ENCODE measurements at regions not wholly inside any gene's neighbourhood (a gene's known extent, or its start where the extent isn't known, plus 50 kb on each side); places are given as distances from the start of the nearest gene placed in this dataset.

GRCh38 chr2:147170932-147171331 is 673.9 kb upstream of the ACVR2A start:
- DNase-seq (ENCODE audit: low spot score), result no peak
- TF ChIP-seq, protein P1, sequence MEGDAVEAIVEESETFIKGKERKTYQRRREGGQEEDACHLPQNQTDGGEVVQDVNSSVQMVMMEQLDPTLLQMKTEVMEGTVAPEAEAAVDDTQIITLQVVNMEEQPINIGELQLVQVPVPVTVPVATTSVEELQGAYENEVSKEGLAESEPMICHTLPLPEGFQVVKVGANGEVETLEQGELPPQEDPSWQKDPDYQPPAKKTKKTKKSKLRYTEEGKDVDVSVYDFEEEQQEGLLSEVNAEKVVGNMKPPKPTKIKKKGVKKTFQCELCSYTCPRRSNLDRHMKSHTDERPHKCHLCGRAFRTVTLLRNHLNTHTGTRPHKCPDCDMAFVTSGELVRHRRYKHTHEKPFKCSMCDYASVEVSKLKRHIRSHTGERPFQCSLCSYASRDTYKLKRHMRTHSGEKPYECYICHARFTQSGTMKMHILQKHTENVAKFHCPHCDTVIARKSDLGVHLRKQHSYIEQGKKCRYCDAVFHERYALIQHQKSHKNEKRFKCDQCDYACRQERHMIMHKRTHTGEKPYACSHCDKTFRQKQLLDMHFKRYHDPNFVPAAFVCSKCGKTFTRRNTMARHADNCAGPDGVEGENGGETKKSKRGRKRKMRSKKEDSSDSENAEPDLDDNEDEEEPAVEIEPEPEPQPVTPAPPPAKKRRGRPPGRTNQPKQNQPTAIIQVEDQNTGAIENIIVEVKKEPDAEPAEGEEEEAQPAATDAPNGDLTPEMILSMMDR (IDR thresholded peaks at IDR 0.05; ENCODE audit: extremely low read depth, insufficient read depth, missing control alignments), result no peak
- in situ Hi-C loops (cut with MboI; ENCODE audit: low pct_unique_long_range_greater_than_20kb, low sequenced_read_pairs, unreplicated experiment), result no loop called here

GRCh38 chr2:147165697-147166382 is 679.0 kb upstream of the ACVR2A start:
- DNase-seq (ENCODE audit: low spot score), result no peak

GRCh38 chr2:147164563-147164962 is 680.3 kb upstream of the ACVR2A start:
- TF ChIP-seq, protein P1 (IDR thresholded peaks at IDR 0.05; ENCODE audit: extremely low read depth, insufficient read depth, missing control alignments), result no peak
- in situ Hi-C loops (cut with MboI; ENCODE audit: low pct_unique_long_range_greater_than_20kb, low sequenced_read_pairs, unreplicated experiment), result no loop called here
- no peak for DNase-seq (ENCODE audit: low spot score)

More at GRCh38 chr2:147165697-147166382, 679.0 kb upstream of the ACVR2A start:
- TF ChIP-seq, protein P1 (IDR thresholded peaks at IDR 0.05; ENCODE audit: extremely low read depth, insufficient read depth, missing control alignments), result no peak
- in situ Hi-C loops (cut with MboI; ENCODE audit: low pct_unique_long_range_greater_than_20kb, low sequenced_read_pairs, unreplicated experiment), result no loop called here

- in situ Hi-C loops (cut with MboI; ENCODE audit: low pct_unique_long_range_greater_than_20kb, low sequenced_read_pairs, unreplicated experiment), result no loop called here
- TF ChIP-seq, protein P1 (IDR thresholded peaks at IDR 0.05; ENCODE audit: extremely low read depth, insufficient read depth, missing control alignments), result no peak
- no peak for DNase-seq (ENCODE audit: low spot score)
These were observed 683.1 kb upstream of the ACVR2A start for GRCh38 chr2:147161746-147162145.

- no peak for DNase-seq (ENCODE audit: low spot score)
- TF ChIP-seq, protein P1 (IDR thresholded peaks at IDR 0.05; ENCODE audit: extremely low read depth, insufficient read depth, missing control alignments), result no peak
- in situ Hi-C loops (cut with MboI; ENCODE audit: low pct_unique_long_range_greater_than_20kb, low sequenced_read_pairs, unreplicated experiment), result no loop called here
These were observed 687.9 kb upstream of the ACVR2A start for GRCh38 chr2:147156970-147157369.

DNA sequence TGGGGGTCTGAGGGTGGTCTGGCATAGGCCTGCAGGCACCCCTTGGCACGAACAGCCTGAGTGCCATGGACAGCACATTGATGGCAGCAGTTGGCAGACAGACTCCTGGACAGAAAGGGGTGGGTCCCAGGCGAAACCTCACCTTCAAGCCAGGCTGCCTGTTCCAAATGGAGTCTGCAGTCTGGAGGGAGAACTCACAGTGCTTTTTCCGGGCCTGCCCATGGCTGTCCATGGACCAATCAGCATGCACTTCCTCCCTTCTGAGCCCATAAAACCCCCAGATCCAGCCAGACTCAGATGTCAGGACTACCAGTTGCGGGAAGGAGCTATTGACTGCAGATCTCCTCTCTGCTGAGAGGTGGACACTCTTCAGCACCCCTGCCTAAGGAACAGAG is 694.6 kb upstream of the ACVR2A start:
- in situ Hi-C loops (cut with MboI; ENCODE audit: low pct_unique_long_range_greater_than_20kb, low sequenced_read_pairs, unreplicated experiment), result no loop called here

More for the DNA sequence above, 694.6 kb upstream of the ACVR2A start:
- DNase-seq (ENCODE audit: low spot score), result no peak
- TF ChIP-seq, protein P1 (IDR thresholded peaks at IDR 0.05; ENCODE audit: extremely low read depth, insufficient read depth, missing control alignments), result no peak

Data from GM13977 (cell line).